Fibroblast of skin of right quadriceps (primary cell): ENCODE measurements at regions not wholly inside any gene's neighbourhood (a gene's known extent, or its start where the extent isn't known, plus 50 kb on each side); places are given as distances from the start of the nearest gene placed in this dataset.

ENCODE experiments used
- DNase-seq: peaks from one replicate; pipeline ENCODE4 v3.0.0-alpha.2; 2013

- no peak for DNase-seq
These were observed 325.8 kb upstream of the MGMT start for GRCh38 chr10:129140921-129141885.

GRCh38 chr10:129151281-129151680, 315.8 kb upstream of the MGMT start:
- DNase-seq, result no peak

- no peak for DNase-seq
These were observed 310.6 kb upstream of the MGMT start for GRCh38 chr10:129156406-129156805.

GRCh38 chr10:129157185-129157584, 309.9 kb upstream of the MGMT start:
- DNase-seq, result no peak

- DNase-seq, result peak; percentile 1
These were observed 305.9 kb upstream of the MGMT start for GRCh38 chr10:129161150-129161549.

GRCh38 chr10:129163531-129163930, 303.5 kb upstream of the MGMT start:
- DNase-seq, result no peak

GRCh38 chr10:129165076-129165720, 301.8 kb upstream of the MGMT start:
- no peak for DNase-seq

GRCh38 chr10:129165770-129166169, 301.3 kb upstream of the MGMT start:
- no peak for DNase-seq

GRCh38 chr10:129168660-129169059, 298.4 kb upstream of the MGMT start:
- DNase-seq, result no peak

GRCh38 chr10:129169115-129169514, 297.9 kb upstream of the MGMT start:
- DNase-seq, result no peak

- no peak for DNase-seq
These were observed 296.2 kb upstream of the MGMT start for GRCh38 chr10:129170812-129171211.

GRCh38 chr10:129171812-129172211, 295.2 kb upstream of the MGMT start:
- no peak for DNase-seq

GRCh38 chr10:129174232-129175014, 292.6 kb upstream of the MGMT start:
- DNase-seq, result no peak

- DNase-seq, result no peak
These were observed 287.6 kb upstream of the MGMT start for GRCh38 chr10:129179245-129179971.

GRCh38 chr10:129179972-129180678, 286.9 kb upstream of the MGMT start:
- DNase-seq, result no peak

- DNase-seq, result no peak
These were observed 282.8 kb upstream of the MGMT start for GRCh38 chr10:129184196-129184595.

- no peak for DNase-seq
These were observed 279.7 kb upstream of the MGMT start for GRCh38 chr10:129187331-129187730.

- no peak for DNase-seq
These were observed 275.2 kb upstream of the MGMT start for GRCh38 chr10:129191797-129192196.

GRCh38 chr10:129192344-129193128, 274.5 kb upstream of the MGMT start:
- peak; percentile 1 for DNase-seq

- DNase-seq, result peak; percentile 2
These were observed 273.9 kb upstream of the MGMT start for GRCh38 chr10:129193148-129193547.
